ENCODE measurements at regions not wholly inside any gene's neighbourhood (a gene's known extent, or its start where the extent isn't known, plus 50 kb on each side); places are given as distances from the start of the nearest gene placed in this dataset. TPM values are rescaled to one million over a fixed set of nuclear protein-coding genes. Genes with fewer than 3 reads are reported as not detected.
"Not testable (repeated sequence)": the region's sequence is repeated elsewhere in the genome, so short reads cannot be mapped to it uniquely, and the experiment has no call there.

GRCh38 chr15:28783466-28783865, 65.0 kb downstream of the GOLGA6L7 start:
- Histone ChIP-seq H3K4me3 (replicated peaks in 1 of 3) (no peak overlapping the region), H3K36me3 (no peaks in the 10 kb centered on the region), H3K9me3 (no peaks in the 10 kb centered on the region), H3K4me1 (peaks cover 0 to under 1% of the 10 kb centered on the region in 2 donors), H3K27me3 (no peaks in the 10 kb centered on the region), H3K27ac (no peak overlapping the region)
- TF ChIP-seq, protein P1, sequence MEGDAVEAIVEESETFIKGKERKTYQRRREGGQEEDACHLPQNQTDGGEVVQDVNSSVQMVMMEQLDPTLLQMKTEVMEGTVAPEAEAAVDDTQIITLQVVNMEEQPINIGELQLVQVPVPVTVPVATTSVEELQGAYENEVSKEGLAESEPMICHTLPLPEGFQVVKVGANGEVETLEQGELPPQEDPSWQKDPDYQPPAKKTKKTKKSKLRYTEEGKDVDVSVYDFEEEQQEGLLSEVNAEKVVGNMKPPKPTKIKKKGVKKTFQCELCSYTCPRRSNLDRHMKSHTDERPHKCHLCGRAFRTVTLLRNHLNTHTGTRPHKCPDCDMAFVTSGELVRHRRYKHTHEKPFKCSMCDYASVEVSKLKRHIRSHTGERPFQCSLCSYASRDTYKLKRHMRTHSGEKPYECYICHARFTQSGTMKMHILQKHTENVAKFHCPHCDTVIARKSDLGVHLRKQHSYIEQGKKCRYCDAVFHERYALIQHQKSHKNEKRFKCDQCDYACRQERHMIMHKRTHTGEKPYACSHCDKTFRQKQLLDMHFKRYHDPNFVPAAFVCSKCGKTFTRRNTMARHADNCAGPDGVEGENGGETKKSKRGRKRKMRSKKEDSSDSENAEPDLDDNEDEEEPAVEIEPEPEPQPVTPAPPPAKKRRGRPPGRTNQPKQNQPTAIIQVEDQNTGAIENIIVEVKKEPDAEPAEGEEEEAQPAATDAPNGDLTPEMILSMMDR (IDR thresholded peaks at IDR 0.05) = no peak
- TF ChIP-seq POLR2A (IDR thresholded peaks at IDR 0.05) = no peak
- WGBS, 2 donors = 97% methylated on average over 21 of the region's 21 CpGs
- intact Hi-C loops (cut with DNase I) = no loop called here
- no peak for DNase-seq

- intact Hi-C loops (cut with DNase I); H3K4me3 ChIP-seq (replicated peaks in 1 of 3); DNase-seq; H3K27ac ChIP-seq; H3K27me3 ChIP-seq; H3K4me1 ChIP-seq; H3K36me3 ChIP-seq; H3K9me3 ChIP-seq: not testable (repeated sequence)
- WGBS, 2 donors = 83 to 92% methylated on average over 2 of the region's 2 CpGs
These were observed 66.2 kb upstream of the GOLGA8M start for GRCh38 chr15:28778397-28778796.

- H3K4me3 ChIP-seq (replicated peaks in 1 of 3); intact Hi-C loops (cut with DNase I); H3K27ac ChIP-seq; H3K36me3 ChIP-seq; H3K9me3 ChIP-seq; DNase-seq; H3K27me3 ChIP-seq; H3K4me1 ChIP-seq: not testable (repeated sequence)
- 41 to 61% methylated on average over 2 to 3 of the region's 3 CpGs for WGBS, 2 donors
These were observed 60.6 kb upstream of the GOLGA8M start for GRCh38 chr15:28772857-28773256.

Small RNAs in the stretch of these regions (small RNA-seq; reads per million reads assigned to genes)
- not detected for gene AC055876.3
